ENCODE measurements at regions not wholly inside any gene's neighbourhood (a gene's known extent, or its start where the extent isn't known, plus 50 kb on each side); places are given as distances from the start of the nearest gene placed in this dataset.

- WGBS, 2 donors = 81 to 85% methylated on average over 1 of the region's 1 CpG
- Histone ChIP-seq H3K36me3 (no peaks in the 10 kb centered on the region), H3K9me3 (no peaks in the 10 kb centered on the region), H3K27me3 (no peaks in the 10 kb centered on the region), H3K4me1 (no peaks in the 10 kb centered on the region), H3K4me3 (no peak overlapping the region), H3K27ac (no peak overlapping the region)
- ATAC-seq (no peak), DNase-seq (no peak), FAIRE-seq (no peak)
- TF ChIP-seq CTCF (IDR thresholded peaks at IDR 0.05) = no peak
- intact Hi-C loops (cut with DNase I) = no loop called here
Observed at GRCh38 chr5:152606776-152607364, 201.8 kb upstream of the NMUR2 start.

- intact Hi-C loops (cut with DNase I) = no loop called here
- no peak for FAIRE-seq
- H3K36me3 ChIP-seq = no peaks in the 10 kb centered on the region
- H3K27me3 ChIP-seq = no peaks in the 10 kb centered on the region
- no peak overlapping the region for H3K4me3 ChIP-seq
- no peaks in the 10 kb centered on the region for H3K9me3 ChIP-seq
- TF ChIP-seq CTCF (IDR thresholded peaks at IDR 0.05) = no peak
- ATAC-seq = no peak
- no peaks in the 10 kb centered on the region for H3K4me1 ChIP-seq
- H3K27ac ChIP-seq = no peak overlapping the region
- DNase-seq = no peak
- 64 to 76% methylated on average over 3 of the region's 3 CpGs for WGBS, 2 donors
Observed at GRCh38 chr5:152607401-152608160, 202.5 kb upstream of the NMUR2 start.

- Histone ChIP-seq H3K27me3 (no peaks in the 10 kb centered on the region), H3K4me1 (no peaks in the 10 kb centered on the region), H3K4me3 (no peak overlapping the region), H3K27ac (no peak overlapping the region), H3K36me3 (no peaks in the 10 kb centered on the region), H3K9me3 (no peaks in the 10 kb centered on the region)
- no peak for DNase-seq
- intact Hi-C loops (cut with DNase I) = no loop called here
- WGBS, 2 donors = 38 to 41% methylated on average over 3 of the region's 3 CpGs
- FAIRE-seq = no peak
- no peak for TF ChIP-seq CTCF (IDR thresholded peaks at IDR 0.05)
- ATAC-seq = no peak
Observed at GRCh38 chr5:152608458-152608857, 203.4 kb upstream of the NMUR2 start.

- DNase-seq (no peak), ATAC-seq (no peak), FAIRE-seq (no peak)
- H3K36me3 ChIP-seq = no peaks in the 10 kb centered on the region
- H3K4me3 ChIP-seq = no peak overlapping the region
- H3K27me3 ChIP-seq = peaks cover 0 to 5% (median 0%) of the 10 kb centered on the region in 4 donors
- intact Hi-C loops (cut with DNase I) = no loop called here
- H3K4me1 ChIP-seq = no peaks in the 10 kb centered on the region
- no peak for TF ChIP-seq CTCF (IDR thresholded peaks at IDR 0.05)
- WGBS, 2 donors = 34 to 49% methylated on average over 2 of the region's 2 CpGs
- no peaks in the 10 kb centered on the region for H3K9me3 ChIP-seq
- H3K27ac ChIP-seq = no peak overlapping the region
Observed at GRCh38 chr5:152619756-152620155, 214.7 kb upstream of the NMUR2 start.

- FAIRE-seq = no peak
- Histone ChIP-seq H3K4me1 (no peaks in the 10 kb centered on the region), H3K4me3 (no peak overlapping the region), H3K27me3 (peaks cover 0 to 5% (median 0%) of the 10 kb centered on the region in 4 donors), H3K27ac (no peak overlapping the region), H3K9me3 (no peaks in the 10 kb centered on the region), H3K36me3 (no peaks in the 10 kb centered on the region)
- no peak for ATAC-seq
- intact Hi-C loops (cut with DNase I) = no loop called here
- no peak for DNase-seq
- TF ChIP-seq CTCF (IDR thresholded peaks at IDR 0.05) = no peak
Observed at GRCh38 chr5:152622628-152623027, 217.5 kb upstream of the NMUR2 start.

Measured in pancreas (tissue), 10 donors.